Muscle of arm (tissue), 1 donor: ENCODE measurements at regions not wholly inside any gene's neighbourhood (a gene's known extent, or its start where the extent isn't known, plus 50 kb on each side); places are given as distances from the start of the nearest gene placed in this dataset.

Source experiments
- DNase-seq: peaks from one replicate; pipeline ENCODE4 v3.0.0-alpha.2; 2013

DNA sequence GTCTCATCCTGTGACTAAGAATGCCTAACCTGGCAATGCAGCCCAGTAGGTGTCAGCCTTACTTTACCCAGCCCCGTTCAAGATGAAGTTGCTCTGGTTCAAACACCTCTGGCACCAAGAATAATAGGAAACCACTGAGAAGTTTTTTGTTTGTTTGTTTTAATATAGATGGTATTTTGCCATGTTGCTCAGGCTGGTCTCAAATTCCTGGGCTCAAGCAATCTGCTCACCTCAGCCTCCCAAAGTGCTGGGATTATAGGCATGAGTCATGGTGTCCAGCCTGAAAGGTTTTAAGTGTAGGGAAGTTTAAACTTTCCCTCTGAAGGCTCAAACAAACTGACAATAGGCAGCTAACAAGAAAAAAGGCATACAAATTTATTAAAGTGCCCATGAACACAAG is 51.2 kb upstream of the ABCC4 start:
- DNase-seq = no peak

DNA sequence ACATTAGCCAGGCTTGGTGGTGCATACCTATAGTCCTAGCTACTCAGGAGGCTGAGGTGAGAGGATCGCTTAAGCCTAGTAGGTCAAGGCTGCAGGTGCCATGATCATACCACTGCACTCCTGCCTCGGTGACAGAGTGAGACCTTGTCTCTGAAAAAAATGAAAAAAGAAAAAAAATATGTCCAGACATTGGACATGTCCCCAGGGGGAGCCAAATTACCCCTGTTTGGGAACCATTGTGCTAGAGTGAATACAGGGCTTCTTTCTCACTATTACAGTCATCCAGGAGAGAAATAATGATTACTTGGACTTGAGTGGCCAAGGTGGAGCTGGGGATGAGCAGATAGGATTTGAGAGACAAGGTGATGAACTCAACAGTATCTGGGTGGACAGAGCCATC is 52.9 kb upstream of the ABCC4 start:
- no peak for DNase-seq

DNA sequence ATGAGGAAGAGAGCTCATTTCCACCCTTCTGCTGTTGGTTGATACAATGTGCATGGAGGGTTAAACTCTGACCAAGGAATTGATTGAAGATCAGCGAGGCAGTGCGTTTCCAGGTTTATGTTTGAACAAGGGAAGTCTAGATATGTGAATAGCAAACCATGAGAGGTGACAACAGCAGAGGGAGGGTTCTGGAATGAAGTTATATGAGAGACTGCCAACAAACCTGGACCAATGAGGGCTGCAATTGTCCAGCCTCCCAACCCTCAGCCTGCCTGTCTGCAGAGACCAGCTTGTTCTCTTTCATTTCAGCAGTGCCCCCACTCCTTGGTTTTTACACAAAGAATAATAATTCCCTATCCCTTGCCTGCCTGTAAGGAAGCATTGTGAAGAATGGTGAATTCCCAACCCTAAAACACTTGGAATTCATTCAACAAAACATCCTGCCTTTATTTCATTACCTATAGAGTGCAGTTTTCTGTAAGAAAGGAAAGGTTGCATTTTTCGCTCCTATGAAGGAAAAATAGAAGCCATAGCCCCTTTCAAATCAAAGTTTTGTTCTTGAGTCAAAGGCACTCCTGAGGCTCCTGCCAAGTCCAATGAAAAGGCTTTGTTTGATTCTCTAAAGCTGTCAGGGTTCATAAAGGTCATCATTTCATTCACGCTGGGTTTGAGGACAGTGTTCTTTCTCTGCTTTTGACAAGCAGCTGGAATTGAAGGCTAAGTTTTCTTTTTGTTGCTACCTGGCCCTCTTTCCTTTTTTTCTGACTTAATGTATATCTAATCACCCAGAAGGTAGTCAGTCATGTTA is 53.6 kb upstream of the ABCC4 start:
- no peak for DNase-seq

DNA sequence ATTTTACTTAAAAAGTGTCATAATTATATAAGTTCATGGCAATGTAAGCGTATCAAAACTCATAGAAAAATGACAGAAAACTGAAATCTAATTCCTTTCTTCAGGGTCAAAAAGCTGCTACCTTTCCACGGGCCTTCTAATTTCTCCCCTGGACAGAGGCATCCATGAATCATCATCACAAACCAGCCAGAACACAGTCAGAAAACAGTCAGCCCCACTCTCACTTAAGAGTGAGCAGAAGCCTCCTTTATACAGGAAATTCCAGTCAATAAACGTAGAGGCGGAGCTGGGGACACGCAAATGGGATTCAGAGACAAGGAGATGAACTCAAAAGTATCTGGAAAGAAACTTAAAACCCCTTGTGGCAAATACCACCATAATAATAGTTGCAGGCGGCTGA is 54.2 kb upstream of the ABCC4 start:
- DNase-seq = no peak

DNA sequence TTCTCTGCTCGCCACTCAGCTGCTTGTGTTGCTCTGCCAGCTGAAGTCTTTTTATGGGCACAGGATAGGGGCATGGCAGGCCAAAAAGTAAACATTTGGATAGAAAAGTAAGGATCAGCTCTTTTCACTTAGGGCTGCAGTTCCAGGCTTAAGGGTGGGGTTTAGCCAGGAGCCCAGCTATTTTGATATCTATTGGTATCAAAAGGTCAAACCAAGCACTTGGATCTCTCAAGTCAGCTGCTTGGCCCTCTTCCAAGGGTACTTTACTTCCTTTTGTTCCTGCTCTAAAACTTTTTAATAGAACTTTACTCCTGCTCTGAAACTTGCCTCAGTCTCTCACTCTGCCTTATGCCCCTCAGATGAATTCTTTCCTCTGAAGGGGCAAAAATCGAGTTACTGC is 55.7 kb upstream of the ABCC4 start:
- DNase-seq = no peak

DNA sequence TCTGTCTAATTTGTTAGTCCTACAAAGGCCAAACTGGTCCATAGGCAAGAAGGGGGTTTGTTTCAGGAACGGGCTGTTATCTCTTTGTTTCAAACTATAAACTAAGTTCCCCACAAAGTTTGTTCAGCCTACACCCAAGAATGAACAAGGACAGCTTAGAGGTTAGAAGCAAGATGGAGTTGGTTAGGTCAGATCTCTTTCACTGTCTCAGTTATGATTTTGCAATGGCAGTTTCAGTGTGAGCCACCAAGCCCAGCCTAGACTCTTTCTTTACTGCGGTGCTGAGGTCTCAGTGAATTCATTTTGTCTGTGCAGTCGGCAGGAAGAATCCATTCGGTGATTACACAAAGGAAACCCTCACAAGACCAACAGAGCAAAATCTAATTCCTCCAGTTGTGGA is 56.6 kb upstream of the ABCC4 start:
- no peak for DNase-seq

DNA sequence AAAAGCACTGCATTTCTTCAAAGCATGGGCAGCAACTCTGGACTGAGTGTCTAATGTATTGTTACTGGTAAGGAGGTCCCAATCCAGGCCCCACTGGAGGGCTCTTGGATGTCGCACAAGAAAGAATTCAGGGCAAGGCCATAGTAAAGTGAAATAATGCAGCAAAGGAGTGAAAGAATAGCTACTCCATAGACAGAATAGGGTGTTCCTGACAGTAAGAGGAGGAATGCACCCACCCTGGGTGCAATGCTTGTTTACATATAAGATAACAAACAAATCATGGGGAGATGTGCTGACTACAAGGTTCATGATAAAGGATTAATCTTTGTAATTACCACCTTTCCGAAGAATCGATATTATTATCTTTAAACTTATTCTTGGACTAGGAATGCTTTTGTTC is 58.8 kb upstream of the ABCC4 start:
- DNase-seq = no peak

DNA sequence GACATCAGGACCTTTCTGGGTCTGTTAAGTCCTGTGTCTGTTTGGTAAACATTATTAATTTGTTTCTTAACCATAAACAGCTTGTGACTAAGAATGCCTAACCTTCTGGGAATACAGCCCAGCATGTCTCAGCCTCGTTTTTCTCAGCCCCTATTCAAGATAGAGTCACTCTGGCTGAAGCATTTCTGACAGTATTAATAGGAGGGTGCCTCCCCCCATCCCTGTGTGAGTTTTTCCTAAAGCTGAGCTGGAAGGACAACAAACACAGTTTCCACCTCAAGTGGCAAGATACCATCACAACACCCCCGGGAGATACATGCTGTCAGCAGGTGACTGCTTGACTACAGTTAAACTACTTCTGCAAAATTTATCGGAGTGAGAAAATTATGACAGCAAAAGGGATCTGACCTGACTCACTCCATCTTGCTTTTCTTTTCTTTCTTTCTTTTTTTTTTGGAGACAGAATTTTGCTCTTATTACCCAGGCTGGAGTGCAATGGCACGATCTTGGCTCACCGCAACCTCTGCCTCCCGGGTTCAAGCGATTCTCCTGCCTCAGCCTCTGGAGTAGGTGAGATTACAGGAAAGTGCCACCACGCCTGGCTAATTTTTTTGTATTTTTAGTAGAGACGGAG is 59.3 kb upstream of the ABCC4 start:
- no peak for DNase-seq

DNA sequence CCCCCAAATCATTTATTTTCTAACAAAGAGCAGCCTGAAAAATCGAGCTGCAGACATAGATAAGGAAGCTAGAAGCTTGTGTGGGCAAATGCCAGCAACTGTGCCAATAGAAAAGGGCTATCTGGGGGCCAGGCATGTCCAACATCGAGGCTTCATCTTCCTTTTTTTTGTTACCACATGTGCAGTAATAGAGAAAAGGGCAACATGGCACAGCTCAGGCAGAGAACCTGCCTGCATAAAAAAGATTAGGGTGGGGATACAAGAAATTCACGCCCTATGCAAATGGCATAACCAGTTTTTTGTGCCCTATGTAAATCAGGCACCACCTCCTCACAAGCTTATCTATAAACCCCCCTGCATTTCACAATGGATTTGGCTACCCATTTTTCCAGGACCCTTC is 60.4 kb upstream of the ABCC4 start:
- DNase-seq = no peak

DNA sequence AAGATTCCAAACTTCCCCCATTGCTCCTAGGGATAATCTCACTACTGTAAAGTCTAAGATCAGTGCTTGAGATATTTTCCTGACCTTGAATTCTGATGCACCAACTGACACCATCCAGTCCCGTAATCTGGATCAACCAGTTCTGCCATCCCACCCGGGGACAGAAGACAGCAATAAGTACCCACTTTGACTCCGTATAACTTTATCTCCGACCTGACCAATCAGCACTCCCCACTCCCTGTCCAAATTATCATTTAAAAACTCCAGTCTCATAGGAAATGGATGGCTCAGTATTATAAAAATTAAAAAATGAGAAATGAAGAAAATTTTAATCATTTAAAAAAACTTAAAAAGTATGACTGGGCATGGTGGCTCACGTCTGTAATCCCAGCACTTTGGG is 61.4 kb upstream of the ABCC4 start:
- no peak for DNase-seq

DNA sequence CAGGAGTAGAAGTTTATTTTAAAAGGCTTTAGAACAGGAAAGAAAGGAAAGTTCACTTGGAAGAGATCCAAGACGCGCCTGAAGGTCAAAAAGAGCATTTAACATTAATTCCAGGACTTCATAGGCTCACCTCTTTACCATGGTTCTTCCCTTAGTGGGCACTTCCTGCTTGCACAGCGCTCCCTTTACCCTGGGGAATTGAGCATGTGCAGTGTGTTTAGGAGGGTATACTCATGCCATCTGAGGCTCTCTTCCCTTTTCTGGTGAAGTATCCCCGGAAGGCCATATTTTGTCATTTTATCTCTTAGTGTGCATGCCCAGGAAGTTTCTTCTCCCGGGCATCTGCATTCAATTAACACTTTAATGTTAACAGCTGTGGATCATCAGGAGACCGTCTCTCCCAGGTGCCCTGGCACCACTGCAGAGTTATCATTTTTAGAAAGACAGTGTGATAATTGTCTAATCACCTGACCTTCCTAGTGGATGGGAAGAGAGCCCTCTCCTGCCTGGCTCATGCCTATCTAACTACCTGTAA is 66.1 kb upstream of the ABCC4 start:
- DNase-seq = no peak

DNA sequence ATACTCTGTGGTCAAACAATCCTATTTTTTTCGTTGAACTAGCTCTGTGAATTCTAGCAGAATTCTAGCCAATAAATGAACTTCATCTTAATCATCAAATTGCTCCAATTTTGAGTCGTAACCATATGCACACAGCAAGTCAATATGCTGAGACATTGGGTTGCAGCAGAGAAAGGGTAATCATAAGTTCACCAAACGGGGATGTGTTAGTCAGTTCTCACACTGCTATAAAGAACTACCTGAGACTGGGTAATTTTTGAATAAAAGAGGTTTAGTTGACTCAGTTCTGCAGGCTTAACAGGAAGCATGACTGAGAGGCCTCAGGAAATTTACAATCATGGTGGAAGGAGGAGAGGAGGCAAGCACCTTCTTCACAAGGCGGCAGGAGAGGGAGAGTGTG is 67.7 kb upstream of the ABCC4 start:
- DNase-seq = no peak

DNA sequence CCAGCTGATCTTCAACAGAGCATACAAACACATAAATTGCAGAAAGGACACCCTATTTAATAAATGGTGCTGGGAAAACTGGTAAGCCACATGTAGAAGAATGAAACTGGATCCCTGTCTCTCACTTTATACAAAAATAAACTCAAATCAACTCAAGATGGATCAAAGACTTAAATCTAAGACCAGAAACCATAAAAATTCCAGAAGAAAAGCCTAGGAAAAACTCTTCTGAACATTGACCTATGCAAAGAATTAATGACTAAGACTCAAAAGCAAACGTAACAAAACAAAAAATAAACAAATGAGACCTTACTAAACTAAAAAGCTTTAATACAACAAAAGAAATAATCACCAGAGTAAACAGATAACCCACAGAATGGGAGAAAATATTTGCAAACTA is 74.5 kb upstream of the ABCC4 start:
- DNase-seq = no peak

DNA sequence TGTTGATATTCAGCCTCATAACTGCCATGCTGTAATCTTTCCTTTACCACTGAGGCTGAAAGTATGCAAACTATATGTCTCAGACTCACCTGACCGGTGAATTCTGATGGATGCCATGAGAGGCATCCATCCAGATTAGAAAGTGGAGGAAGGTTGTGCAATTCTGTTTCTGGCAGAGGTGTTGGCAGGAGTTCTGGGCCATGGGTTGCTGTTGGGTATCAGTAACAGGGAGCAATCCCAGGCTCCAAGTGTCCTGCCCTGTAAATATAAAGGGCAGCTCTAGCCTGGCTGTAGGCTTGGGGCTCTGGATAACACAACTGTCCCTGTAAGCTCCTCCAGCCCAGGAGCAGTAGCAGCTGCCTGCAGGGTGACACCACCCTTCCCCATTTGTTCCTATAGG is 77.4 kb upstream of the ABCC4 start:
- no peak for DNase-seq

DNA sequence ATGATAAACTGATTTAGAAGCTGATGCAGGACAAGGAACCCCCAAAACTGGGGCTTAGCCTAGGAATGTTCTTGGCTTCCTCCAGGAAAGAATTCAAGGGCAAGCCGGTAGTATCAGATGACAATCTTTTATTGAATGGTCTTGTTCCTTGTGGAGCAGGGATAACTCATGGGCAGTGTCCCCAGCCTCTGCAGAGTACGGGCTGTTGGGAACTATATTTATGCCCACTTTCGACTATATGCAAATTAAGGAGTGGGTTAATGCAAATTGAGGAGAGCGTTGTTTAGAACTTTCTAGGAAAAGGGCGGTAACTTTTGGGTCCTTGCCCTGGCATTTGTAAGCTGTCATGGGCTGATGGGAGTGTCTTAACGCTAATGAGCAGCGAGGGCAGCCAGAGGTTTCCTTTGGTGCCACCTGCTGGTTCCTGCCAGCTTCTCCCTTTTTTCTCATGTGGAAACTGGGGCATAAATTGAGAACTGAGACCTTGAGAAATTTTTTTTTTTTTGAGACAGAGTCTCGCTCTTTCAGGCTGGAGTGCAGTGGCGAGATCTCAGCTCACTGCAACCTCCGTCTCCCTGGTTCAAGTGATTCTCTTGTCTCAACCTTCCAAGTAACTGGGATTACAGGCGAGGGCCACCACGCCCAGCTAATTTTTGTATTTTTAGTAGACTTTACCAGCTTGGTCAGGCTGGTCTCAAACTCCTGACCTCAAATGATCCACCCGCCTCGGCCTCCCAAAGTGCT is 79.4 kb upstream of the ABCC4 start:
- DNase-seq = peak; percentile 58

DNA sequence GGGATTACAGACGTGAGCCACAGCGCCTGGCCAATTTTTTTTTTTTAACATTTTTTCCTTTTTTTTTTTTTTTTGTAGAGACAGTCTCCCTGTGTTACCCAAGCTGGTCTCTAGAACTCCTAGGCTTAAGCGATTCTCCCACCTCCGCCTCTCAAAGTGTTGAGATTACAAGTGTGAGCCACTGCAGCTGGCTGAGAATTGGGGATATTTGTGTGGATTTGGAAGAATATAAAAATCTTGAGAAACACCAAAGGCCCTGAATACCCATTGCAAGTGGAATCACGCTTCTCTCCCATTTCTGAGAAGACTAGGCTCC is 79.9 kb upstream of the ABCC4 start:
- no peak for DNase-seq

DNA sequence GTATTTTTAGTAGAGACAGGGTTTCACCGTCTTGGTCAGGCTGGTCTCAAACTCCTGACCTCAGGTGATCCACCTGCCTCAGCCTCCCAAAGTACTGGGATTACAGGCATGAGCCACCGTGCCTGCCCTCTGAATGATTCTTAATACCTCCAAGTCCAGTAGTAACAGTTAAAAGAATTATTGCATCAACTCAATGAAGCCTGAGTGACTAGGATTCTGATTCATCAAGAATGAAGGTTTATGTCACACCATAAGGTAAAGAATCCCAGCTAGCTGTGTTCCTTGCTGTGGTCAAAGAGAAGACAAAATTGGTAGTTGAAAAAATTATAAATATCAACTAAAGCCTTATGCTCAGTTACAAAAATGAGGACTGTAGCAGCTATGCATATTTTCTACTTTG is 81.2 kb upstream of the ABCC4 start:
- no peak for DNase-seq

DNA sequence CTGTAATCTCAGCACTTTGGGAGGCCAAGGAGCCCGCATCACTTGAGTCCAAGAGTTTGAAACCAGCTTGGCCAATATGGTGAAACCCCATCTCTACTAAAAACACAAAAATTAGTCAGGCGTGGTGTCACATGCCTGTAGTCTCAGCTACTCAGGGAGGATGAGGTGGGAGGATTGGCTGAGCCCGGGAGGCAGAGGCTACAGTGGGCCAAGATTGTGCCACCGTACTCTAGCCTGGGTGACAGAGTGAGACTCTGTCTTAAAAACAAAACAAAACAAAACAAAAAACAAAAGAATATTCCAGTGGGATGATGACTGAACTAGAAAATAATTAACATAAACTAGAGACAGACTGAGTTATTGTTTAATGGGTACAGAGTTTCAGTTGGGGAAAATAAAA is 81.7 kb upstream of the ABCC4 start:
- no peak for DNase-seq

DNA sequence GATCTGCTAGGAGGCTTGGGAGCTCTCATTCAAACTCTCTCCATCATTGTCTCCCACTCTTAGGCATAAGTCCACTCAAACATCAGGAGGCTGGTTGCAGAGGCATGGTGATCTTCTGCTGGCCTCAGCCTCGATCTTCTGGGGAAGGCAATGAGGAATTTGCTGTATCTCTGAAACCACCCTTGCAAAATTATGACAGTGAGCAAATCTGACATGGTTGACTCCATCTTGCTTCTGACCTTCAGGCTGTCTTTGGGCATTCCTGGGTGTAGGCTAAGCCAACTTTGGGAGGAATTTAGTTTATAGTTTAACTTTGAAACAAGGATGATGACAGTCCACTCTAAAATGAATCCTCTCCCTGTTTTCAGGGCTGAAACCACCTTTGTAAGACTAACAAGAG is 84.1 kb upstream of the ABCC4 start:
- no peak for DNase-seq

DNA sequence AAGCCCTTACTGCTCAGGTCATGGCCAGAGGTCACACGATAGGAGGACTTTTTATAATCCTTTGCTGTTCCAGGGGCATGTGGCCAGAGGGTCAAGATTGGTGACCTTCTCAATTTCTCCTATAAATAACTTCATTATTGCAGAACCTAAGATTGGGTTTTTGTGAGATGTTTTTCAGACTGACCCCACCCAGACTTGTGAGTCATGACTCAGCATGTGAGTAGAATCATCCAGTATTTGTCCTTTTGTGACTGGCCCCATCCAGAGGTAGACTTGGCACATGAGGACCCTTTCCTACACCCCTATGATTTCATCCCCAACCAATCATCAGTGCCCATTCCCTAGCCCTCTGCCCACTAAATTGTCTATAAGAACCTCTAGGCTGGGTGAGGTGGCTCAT is 84.5 kb upstream of the ABCC4 start:
- DNase-seq = no peak

DNA sequence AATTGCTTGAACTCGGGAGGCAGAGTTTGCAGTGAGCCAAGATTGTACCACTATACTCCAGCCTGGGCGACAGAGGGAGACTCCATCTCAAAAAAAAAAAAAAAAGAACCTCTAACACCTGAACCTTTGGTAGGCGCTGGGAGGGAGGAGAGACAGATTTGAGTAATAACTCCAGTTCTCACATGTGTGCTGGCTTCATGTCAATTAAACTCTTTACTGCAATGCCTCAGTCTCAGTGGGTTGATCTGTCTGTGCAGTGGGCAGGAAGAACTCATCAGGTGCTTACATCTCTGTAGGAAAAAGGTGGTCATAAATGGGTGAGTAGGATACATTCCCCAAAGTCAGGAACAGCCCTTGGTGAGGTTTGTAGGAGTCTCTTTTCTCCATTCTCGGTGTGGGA is 85.1 kb upstream of the ABCC4 start:
- DNase-seq = no peak

DNA sequence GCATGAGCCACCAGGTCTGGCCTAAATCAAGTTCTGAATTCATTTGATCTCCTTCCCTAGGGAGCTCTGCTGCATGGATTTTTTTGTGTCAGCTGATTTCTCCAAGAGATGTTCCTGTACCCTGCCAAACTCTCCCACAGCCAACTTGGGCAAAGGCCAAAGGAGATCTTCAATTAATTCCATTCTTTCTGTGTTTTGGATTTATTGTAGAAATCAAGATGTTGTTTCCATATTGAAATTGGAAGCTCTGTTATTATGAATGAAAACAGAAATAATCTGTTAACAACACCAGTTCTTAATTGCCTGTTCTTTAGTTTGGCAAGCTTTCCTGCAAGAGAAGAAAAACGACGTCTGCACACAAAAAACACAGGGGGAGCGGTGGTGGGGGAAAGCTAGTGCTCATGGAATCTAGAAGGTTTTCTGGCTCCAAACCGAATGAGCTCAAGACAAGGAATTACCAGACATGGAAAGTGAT is 86.5 kb upstream of the ABCC4 start:
- DNase-seq = peak; percentile 52
